ENCODE measurements at regions not wholly inside any gene's neighbourhood (a gene's known extent, or its start where the extent isn't known, plus 50 kb on each side); places are given as distances from the start of the nearest gene placed in this dataset.
A peak's percentile ranks its signal among the peaks of the same experiment; 100 is the strongest.

DNA sequence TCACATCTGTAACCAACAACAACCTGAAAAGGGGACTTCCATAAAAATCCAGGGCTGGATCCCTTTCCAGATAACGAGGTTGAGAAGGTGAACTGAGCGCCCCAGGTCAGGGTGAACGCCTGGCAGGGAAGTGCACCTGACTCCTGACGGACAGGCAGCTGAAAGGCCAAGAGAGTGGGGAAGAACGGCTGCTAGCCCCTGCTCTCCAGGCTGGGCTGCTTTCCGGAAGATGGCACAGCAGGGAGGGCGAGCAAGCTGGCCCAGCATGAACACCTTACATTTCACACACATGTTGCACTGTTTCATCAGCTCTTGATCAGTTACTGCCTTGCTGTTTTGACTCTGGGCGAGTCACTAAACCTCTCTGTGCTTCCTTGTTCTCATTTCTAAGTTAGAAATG, 127.2 kb upstream of the IQSEC1 start:
- Mint-ChIP-seq H3K36me3 (no peaks in the 10 kb centered on the region), H3K27me3 (peaks cover 25 to 53% of the 10 kb centered on the region in 2 donors), H3K4me1 (peaks cover 13 to 21% (median 13%) of the 10 kb centered on the region in 3 donors), H3K9me3 (no peaks in the 10 kb centered on the region), H3K4me3 (no peak overlapping the region), H3K27ac (no peak overlapping the region)
- Histone ChIP-seq H3K4me1 (ENCODE audit: insufficient read depth, low read length) (no peaks in the 10 kb centered on the region), H3K4me3 (ENCODE audit: low read length) (no peak overlapping the region), H3K9me3 (ENCODE audit: low read length) (no peaks in the 10 kb centered on the region), H3K27me3 (ENCODE audit: insufficient read depth, low read length, poor library complexity, severe bottlenecking) (peaks cover 4% of the 10 kb centered on the region), H3K36me3 (ENCODE audit: insufficient read depth, low read length) (no peaks in the 10 kb centered on the region), H3K27ac (ENCODE audit: low read depth, low read length) (no peak overlapping the region)
- CTCF ChIA-PET, result interaction anchor here (1.0 kb wide), 1 partner anchor 35 kb away, joined by 3 read pairs; no protein-coding TSS in a partner anchor
- no peak for DNase-seq
- POLR2A ChIA-PET, result no interaction called here

DNA sequence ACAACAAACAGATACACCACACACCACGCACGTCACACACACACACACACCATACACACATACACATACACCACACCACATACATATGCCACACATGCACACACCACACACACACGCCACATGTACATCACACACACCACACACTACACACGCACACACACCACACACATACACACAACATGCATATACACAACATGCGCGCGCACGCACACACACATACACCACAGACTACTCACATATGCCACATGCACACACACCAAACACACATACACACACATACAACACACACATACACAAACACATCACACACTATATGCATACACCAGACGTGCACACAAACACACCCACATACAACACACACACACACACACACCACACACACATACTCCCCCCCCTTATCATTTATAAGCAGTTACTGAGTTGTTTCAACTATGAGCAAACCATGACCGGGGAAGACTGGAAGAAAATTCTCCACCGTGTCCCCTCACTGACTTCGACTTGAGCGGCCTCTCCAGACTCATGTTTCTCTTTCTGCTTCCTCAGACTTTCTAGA, 126.7 kb upstream of the IQSEC1 start:
- H3K4me1 Mint-ChIP-seq, result peaks cover 15 to 21% (median 18%) of the 10 kb centered on the region in 3 donors

DNA sequence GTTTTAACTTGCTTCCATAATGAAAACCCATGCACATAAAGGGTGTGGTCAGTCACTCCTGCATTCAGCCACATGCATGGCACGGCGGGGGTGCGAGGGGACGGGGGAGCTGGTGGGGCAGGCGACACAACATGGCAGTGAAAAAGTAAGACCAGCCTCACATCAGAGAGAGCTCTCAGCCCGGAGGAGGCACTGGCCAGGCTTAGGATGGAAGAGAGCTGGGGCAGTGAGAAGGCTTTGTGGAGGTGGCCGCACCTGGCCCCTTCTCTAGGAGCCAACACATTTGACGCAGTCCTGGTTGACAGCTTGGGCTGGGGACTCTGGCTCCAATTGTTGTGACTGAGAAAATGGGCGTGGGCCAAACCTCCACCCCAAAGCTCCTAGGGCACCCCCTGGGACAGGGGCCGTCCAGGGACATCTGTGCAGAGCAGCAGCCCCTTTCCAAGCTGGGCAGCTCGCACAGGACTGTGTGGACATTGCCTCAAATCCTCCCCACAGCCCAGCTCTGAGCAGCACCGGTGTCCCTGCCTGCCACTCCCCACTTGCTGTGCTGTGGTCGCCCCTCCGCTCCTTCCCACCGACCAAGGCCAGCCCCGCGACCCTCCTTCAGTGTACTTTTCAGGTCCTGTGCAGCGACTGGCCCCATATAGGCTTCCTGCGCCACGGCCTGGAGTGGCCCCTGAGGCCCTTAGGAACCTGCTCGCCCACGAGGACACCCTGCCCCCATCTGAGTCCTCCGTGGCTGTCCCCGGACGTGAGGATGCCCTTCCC, 126.0 kb upstream of the IQSEC1 start:
- POLR2A ChIA-PET, result no interaction called here
- H3K36me3 Mint-ChIP-seq, result no peaks in the 10 kb centered on the region
- CTCF ChIA-PET, result no interaction called here
- DNase-seq, result no peak
- Histone ChIP-seq H3K27me3 (ENCODE audit: insufficient read depth, low read length, poor library complexity, severe bottlenecking) (no peaks in the 10 kb centered on the region), H3K4me3 (ENCODE audit: low read length) (no peak overlapping the region), H3K4me1 (ENCODE audit: insufficient read depth, low read length) (no peaks in the 10 kb centered on the region), H3K27ac (ENCODE audit: low read depth, low read length) (no peak overlapping the region), H3K36me3 (ENCODE audit: insufficient read depth, low read length) (no peaks in the 10 kb centered on the region), H3K9me3 (ENCODE audit: low read length) (no peaks in the 10 kb centered on the region)
- no peaks in the 10 kb centered on the region for H3K9me3 Mint-ChIP-seq
- peaks cover 18 to 54% of the 10 kb centered on the region in 2 donors for H3K27me3 Mint-ChIP-seq
- H3K27ac Mint-ChIP-seq, result no peak overlapping the region
- H3K4me3 Mint-ChIP-seq, result no peak overlapping the region
- H3K4me1 Mint-ChIP-seq, result peaks cover 15 to 22% (median 16%) of the 10 kb centered on the region in 3 donors

More for the DNA sequence above, 126.7 kb upstream of the IQSEC1 start:
- Mint-ChIP-seq H3K4me3 (no peak overlapping the region), H3K36me3 (no peaks in the 10 kb centered on the region), H3K27ac (peak overlapping the region in 2 of 8 donors; percentile 0 to 14), H3K9me3 (no peaks in the 10 kb centered on the region), H3K27me3 (peaks cover 22 to 53% of the 10 kb centered on the region in 2 donors)
- Histone ChIP-seq H3K4me3 (ENCODE audit: low read length) (no peak overlapping the region), H3K9me3 (ENCODE audit: low read length) (no peaks in the 10 kb centered on the region), H3K4me1 (ENCODE audit: insufficient read depth, low read length) (no peaks in the 10 kb centered on the region), H3K27me3 (ENCODE audit: insufficient read depth, low read length, poor library complexity, severe bottlenecking) (no peaks in the 10 kb centered on the region), H3K36me3 (ENCODE audit: insufficient read depth, low read length) (no peaks in the 10 kb centered on the region), H3K27ac (ENCODE audit: low read depth, low read length) (no peak overlapping the region)
- CTCF ChIA-PET, result no interaction called here
- POLR2A ChIA-PET, result no interaction called here
- no peak for DNase-seq

DNA sequence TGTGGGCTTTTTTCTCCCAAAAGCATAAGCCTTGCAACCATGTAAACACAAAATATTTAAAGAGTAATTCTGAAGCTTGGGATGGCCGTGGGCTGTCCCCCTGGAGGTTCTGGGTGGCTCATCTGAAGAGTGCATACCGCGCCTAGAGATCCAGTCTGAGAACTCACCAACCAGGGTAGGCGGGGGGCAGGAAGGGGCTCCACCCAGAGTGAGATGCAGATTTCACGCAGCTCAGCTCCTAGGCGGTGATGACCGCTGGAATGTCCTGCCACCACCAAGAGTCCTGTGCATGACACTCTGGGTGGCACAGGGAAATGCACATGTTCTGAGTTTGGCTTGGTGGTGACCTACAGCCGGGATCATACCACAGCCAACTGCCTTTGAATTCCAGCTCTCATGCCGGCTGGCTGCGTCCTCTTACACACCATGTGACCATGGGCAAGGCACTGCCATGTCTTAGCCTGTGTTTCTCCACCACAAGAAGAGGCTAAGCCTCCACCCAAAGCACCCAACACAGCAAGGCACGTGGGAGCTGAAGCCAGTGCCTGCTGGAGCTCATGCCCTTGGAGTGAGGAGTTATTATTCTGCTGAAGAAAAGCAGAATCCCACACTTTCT, 125.1 kb upstream of the IQSEC1 start:
- Mint-ChIP-seq H3K4me3 (no peak overlapping the region), H3K9me3 (no peaks in the 10 kb centered on the region), H3K4me1 (peaks cover 13 to 22% (median 16%) of the 10 kb centered on the region in 3 donors), H3K27me3 (peaks cover 20 to 54% of the 10 kb centered on the region in 2 donors), H3K27ac (no peak overlapping the region), H3K36me3 (no peaks in the 10 kb centered on the region)
- ChIA-PET POLR2A (no interaction called here), CTCF (no interaction called here)
- no peaks in the 10 kb centered on the region for H3K27me3 ChIP-seq (ENCODE audit: insufficient read depth, low read length, poor library complexity, severe bottlenecking)
- H3K36me3 ChIP-seq (ENCODE audit: insufficient read depth, low read length), result no peaks in the 10 kb centered on the region
- no peaks in the 10 kb centered on the region for H3K9me3 ChIP-seq (ENCODE audit: low read length)
- H3K4me3 ChIP-seq (ENCODE audit: low read length), result no peak overlapping the region
- DNase-seq, result no peak
- no peak overlapping the region for H3K27ac ChIP-seq (ENCODE audit: low read depth, low read length)
- no peaks in the 10 kb centered on the region for H3K4me1 ChIP-seq (ENCODE audit: insufficient read depth, low read length)

DNA sequence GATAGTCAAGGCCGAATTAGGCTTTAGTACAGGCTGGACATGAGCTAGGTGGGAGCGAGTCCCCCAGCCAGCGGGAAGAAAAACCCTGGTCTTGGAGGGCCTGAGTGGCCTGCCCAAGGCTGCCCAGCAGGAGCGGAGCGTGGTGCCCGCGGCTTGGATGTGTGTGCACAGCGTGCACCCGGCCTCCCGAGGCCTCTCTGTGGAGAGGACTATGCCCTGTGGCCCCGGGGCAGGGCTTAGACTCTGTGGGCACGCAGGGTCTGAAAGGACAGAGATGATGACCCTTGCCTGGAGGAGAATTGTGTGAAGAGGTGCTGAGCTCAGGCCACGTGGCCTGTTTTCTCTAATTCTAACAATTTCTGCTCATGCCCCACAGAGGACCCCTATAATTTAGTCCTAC, 124.6 kb upstream of the IQSEC1 start:
- Histone ChIP-seq H3K4me3 (ENCODE audit: low read length) (no peak overlapping the region), H3K27me3 (ENCODE audit: insufficient read depth, low read length, poor library complexity, severe bottlenecking) (no peaks in the 10 kb centered on the region), H3K4me1 (ENCODE audit: insufficient read depth, low read length) (no peaks in the 10 kb centered on the region), H3K27ac (ENCODE audit: low read depth, low read length) (no peak overlapping the region), H3K36me3 (ENCODE audit: insufficient read depth, low read length) (no peaks in the 10 kb centered on the region), H3K9me3 (ENCODE audit: low read length) (no peaks in the 10 kb centered on the region)
- Mint-ChIP-seq H3K36me3 (no peaks in the 10 kb centered on the region), H3K27ac (no peak overlapping the region), H3K4me1 (peaks cover 13 to 22% (median 19%) of the 10 kb centered on the region in 3 donors), H3K9me3 (no peaks in the 10 kb centered on the region), H3K4me3 (no peak overlapping the region), H3K27me3 (peaks cover 20 to 54% of the 10 kb centered on the region in 2 donors)
- ChIA-PET POLR2A (no interaction called here), CTCF (no interaction called here)
- DNase-seq, result no peak

DNA sequence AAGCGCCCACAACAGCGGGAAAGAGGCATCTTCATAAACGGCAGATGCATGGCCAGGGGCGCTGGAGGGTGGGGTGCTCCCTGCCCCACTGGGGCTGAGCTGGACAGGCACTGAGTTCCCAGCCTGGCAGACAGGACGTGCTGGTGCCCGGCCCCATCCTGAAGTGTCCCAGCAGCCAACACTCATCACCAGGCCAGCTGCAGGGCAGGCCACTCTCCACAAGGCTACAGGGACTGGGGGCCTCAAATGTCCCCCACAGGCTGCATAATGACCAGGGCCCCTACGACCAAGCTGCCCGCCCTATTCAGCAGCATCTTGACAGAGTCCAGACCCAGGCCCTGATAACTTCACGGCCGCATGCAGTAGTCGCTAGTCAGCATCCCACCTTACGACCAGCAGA, 124.1 kb upstream of the IQSEC1 start:
- H3K27ac Mint-ChIP-seq, result no peak overlapping the region
- peaks cover 17 to 49% of the 10 kb centered on the region in 2 donors for H3K27me3 Mint-ChIP-seq
- no peaks in the 10 kb centered on the region for H3K9me3 ChIP-seq (ENCODE audit: low read length)
- no peaks in the 10 kb centered on the region for H3K9me3 Mint-ChIP-seq
- no peaks in the 10 kb centered on the region for H3K4me1 ChIP-seq (ENCODE audit: insufficient read depth, low read length)
- H3K4me3 Mint-ChIP-seq, result no peak overlapping the region
- ChIA-PET CTCF (no interaction called here), POLR2A (no interaction called here)
- H3K4me1 Mint-ChIP-seq, result peaks cover 13 to 22% (median 19%) of the 10 kb centered on the region in 3 donors
- no peaks in the 10 kb centered on the region for H3K36me3 Mint-ChIP-seq
- no peak for DNase-seq
- H3K36me3 ChIP-seq (ENCODE audit: insufficient read depth, low read length), result no peaks in the 10 kb centered on the region
- no peaks in the 10 kb centered on the region for H3K27me3 ChIP-seq (ENCODE audit: insufficient read depth, low read length, poor library complexity, severe bottlenecking)
- H3K27ac ChIP-seq (ENCODE audit: low read depth, low read length), result no peak overlapping the region
- H3K4me3 ChIP-seq (ENCODE audit: low read length), result no peak overlapping the region

DNA sequence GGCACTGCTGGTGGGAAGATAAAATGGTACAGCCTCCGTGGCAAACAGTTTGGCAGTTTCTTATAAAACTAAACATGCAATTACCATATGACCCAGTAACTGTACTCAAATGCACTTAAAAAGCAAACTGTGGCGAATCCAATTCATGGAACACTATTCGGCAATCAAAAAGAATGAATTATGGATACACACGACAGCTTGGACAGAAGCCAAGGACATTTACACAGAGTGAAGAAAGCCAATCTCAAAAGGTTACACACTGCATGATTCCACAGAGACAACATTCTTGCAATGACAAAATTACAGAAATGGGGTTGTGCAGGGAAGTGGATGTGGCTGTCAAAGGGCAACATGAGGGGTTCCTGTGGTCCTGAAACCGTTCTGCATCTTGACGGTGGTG, 122.1 kb upstream of the IQSEC1 start:
- Mint-ChIP-seq H3K4me3 (peak overlapping the region in 2 of 7 donors; percentile 17 to 23), H3K36me3 (no peaks in the 10 kb centered on the region), H3K27me3 (peaks cover 14 to 47% of the 10 kb centered on the region in 2 donors), H3K4me1 (peaks cover 13 to 25% (median 19%) of the 10 kb centered on the region in 3 donors), H3K9me3 (no peaks in the 10 kb centered on the region), H3K27ac (peak overlapping the region in 1 of 8 donors; percentile 6)
- H3K27ac ChIP-seq (ENCODE audit: low read depth, low read length), result no peak overlapping the region
- no peaks in the 10 kb centered on the region for H3K36me3 ChIP-seq (ENCODE audit: insufficient read depth, low read length)
- DNase-seq, result no peak
- no peaks in the 10 kb centered on the region for H3K4me1 ChIP-seq (ENCODE audit: insufficient read depth, low read length)
- ChIA-PET POLR2A (no interaction called here), CTCF (no interaction called here)
- H3K4me3 ChIP-seq (ENCODE audit: low read length), result no peak overlapping the region
- H3K27me3 ChIP-seq (ENCODE audit: insufficient read depth, low read length, poor library complexity, severe bottlenecking), result no peaks in the 10 kb centered on the region
- H3K9me3 ChIP-seq (ENCODE audit: low read length), result no peaks in the 10 kb centered on the region

Measured in CD8-positive, alpha-beta memory T cell (primary cell).